T-cell (primary cell): ENCODE measurements at regions not wholly inside any gene's neighbourhood (a gene's known extent, or its start where the extent isn't known, plus 50 kb on each side); places are given as distances from the start of the nearest gene placed in this dataset.

Source experiments
- ATAC-seq, 4 experiments: fragments of 200-7000 bp in 3 of 4; fragments of 150-1000 bp in 1 of 4; cut with Tn5 transposase; replicated peaks in 1 of 4; 1 replicate in 3 of 4; 2 replicates in 1 of 4; pipeline ENCODE4 v1.10.0; 2021; ENCODE audit warnings: moderate library complexity in 3 of 4, mild to moderate bottlenecking in 2 of 4, moderate number of reproducible peaks in 1 of 4
- CTCF ChIA-PET, 2 donors: fragments of 300-600 bp; sonication (Branson Sonifier 250); formaldehyde crosslinking; loops; one replicate each; lab custom pipeline; 2022; ENCODE audit warnings: antibody characterized with exemption in 2 of 2; lab: Charles Lee
- POLR2A ChIA-PET, 2 donors: fragments of 300-600 bp; sonication (Branson Sonifier 250); formaldehyde crosslinking; loops; one replicate each; lab custom pipeline; 2022; ENCODE audit warnings: antibody characterized with exemption in 2 of 2; lab: Charles Lee
- DNase-seq, 35 experiments: peaks; one replicate each; pipeline versions ENCODE4 v3.0.0 to v3.0.0-alpha.2; 2013 to 2023
- H3K27ac ChIP-seq: one replicate; pipeline ENCODE4 v1.5.1; 2013; ENCODE audit warnings: low read length
- H3K27me3 ChIP-seq, 2 experiments: replicated peaks in 1 of 2; 1 replicate in 1 of 2; 2 replicates in 1 of 2; pipeline versions ENCODE4 v1.6.1 to v1.7.0; 2013; ENCODE audit warnings: low read length in 1 of 2, mixed read lengths in 1 of 2; ENCODE audit not compliant: control insufficient read depth in 2 of 2, insufficient read depth in 2 of 2; ENCODE audit errors: extremely low read depth in 1 of 2
- H3K36me3 ChIP-seq, 2 donors: 1 replicate in 1 of 2; 2 replicates in 1 of 2; pipeline versions ENCODE4 v1.6.1 to v1.7.0; 2013; ENCODE audit warnings: low read length in 1 of 2; ENCODE audit not compliant: control insufficient read depth in 2 of 2, insufficient read depth in 1 of 2; ENCODE audit errors: extremely low read depth in 1 of 2
- H3K4me1 ChIP-seq, 2 experiments: 1 replicate in 1 of 2; 2 replicates in 1 of 2; pipeline versions ENCODE4 v1.6.1 to v1.7.0; 2013; ENCODE audit warnings: low read length in 2 of 2, mixed read lengths in 1 of 2; ENCODE audit not compliant: insufficient read depth in 2 of 2, control insufficient read depth in 1 of 2; ENCODE audit errors: extremely low read depth in 1 of 2
- H3K4me3 ChIP-seq, 2 donors: 1 replicate in 1 of 2; 2 replicates in 1 of 2; pipeline versions ENCODE4 v1.5.1 to v1.7.0; 2013; ENCODE audit warnings: mild to moderate bottlenecking in 2 of 2, low read length in 1 of 2, moderate library complexity in 1 of 2; ENCODE audit not compliant: control insufficient read depth in 1 of 2; ENCODE audit errors: extremely low read depth in 1 of 2
- H3K9me3 ChIP-seq: 2 replicates; pipeline ENCODE4 v1.7.0; 2013
- H3K27ac Mint-ChIP-seq, 2 donors: one replicate each; pipeline ENCODE4 v1.8.0; 2020 to 2021; ENCODE audit warnings: mild to moderate bottlenecking in 2 of 2, mixed read lengths in 2 of 2
- H3K27me3 Mint-ChIP-seq, 2 donors: one replicate each; pipeline ENCODE4 v1.8.0; 2021 to 2022; ENCODE audit warnings: mixed read lengths in 2 of 2
- H3K36me3 Mint-ChIP-seq: one replicate; pipeline ENCODE4 v1.8.0; 2021; ENCODE audit warnings: mixed read lengths
- H3K4me1 Mint-ChIP-seq, 3 donors: one replicate each; pipeline ENCODE4 v1.8.0; 2020 to 2022; ENCODE audit warnings: mixed read lengths in 3 of 3, mild to moderate bottlenecking in 1 of 3
- H3K4me3 Mint-ChIP-seq, 3 donors: one replicate each; pipeline ENCODE4 v1.8.0; 2020 to 2022; ENCODE audit warnings: mild to moderate bottlenecking in 3 of 3, mixed read lengths in 3 of 3, moderate library complexity in 3 of 3
- H3K9me3 Mint-ChIP-seq, 3 donors: one replicate each; pipeline ENCODE4 v1.8.0; 2020 to 2022; ENCODE audit warnings: mixed read lengths in 3 of 3
- WGBS: methylation state at CpG from one replicate; pipeline ENCODE4 v1.1.5; 2013; ENCODE audit warnings: missing lambda C conversion rate; ENCODE audit not compliant: insufficient coverage; 5-methylcytosine and 5-hydroxymethylcytosine counted together

DNA sequence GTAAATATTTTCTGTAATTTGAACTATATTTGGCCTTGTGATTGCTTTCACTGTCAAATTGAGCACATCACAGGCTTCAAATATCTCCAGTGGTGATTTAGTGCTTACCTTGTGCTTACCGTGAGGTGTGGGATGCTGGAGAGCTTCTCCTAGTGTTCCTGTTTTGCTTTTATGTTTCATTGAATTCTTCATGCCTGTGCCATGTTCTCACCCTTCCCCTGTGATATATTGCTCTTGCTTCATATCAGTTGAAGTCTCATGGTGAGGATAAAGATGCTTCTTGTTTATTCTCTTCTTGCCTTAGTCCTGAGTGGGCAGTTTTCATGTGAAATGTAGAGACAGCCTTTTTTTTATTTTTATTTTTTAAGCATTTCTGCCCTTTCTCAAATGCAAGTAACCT, 198.0 kb upstream of the PDGFD start:
- ATAC-seq = no peak
- WGBS = no CpG with 5 or more reads among the region's 1 CpG
- CTCF ChIA-PET = no interaction called here

DNA sequence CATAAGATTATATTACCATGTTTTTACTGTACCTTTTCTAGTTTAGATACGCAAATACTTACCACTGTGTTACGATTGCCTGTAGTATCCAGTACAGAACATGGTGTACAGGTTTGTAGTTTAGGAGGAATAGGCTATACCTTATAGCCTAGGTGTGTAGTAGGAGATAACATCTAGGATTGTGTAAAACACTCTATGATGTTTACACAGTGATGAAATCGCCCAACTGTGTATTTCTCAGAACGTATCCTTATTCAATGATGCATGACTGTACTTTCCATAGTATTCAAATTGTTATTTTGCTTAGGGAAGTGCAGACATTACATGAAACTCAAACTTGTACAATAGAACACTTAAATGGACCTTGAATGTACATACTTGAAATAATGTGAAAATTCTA, 188.1 kb upstream of the PDGFD start:
- Mint-ChIP-seq H3K4me1 (no peaks in the 10 kb centered on the region), H3K9me3 (peaks cover 10 to 17% (median 11%) of the 10 kb centered on the region in 3 donors), H3K36me3 (no peaks in the 10 kb centered on the region), H3K27ac (no peak overlapping the region), H3K27me3 (peaks cover 0 to 5% of the 10 kb centered on the region in 2 donors), H3K4me3 (no peak overlapping the region)
- Histone ChIP-seq H3K27ac (no peak overlapping the region), H3K36me3 (no peaks in the 10 kb centered on the region), H3K4me1 (no peaks in the 10 kb centered on the region), H3K27me3 (no peaks in the 10 kb centered on the region), H3K9me3 (no peaks in the 10 kb centered on the region), H3K4me3 (no peak overlapping the region)
- DNase-seq (no peak), ATAC-seq (no peak)
- ChIA-PET POLR2A (no interaction called here), CTCF (no interaction called here)
- no CpG with 5 or more reads among the region's 4 CpGs for WGBS

More for the DNA sequence above, 198.0 kb upstream of the PDGFD start:
- H3K4me1 ChIP-seq = no peaks in the 10 kb centered on the region
- no peak for DNase-seq
- no peak overlapping the region for H3K27ac ChIP-seq
- H3K9me3 ChIP-seq = no peaks in the 10 kb centered on the region
- no peak overlapping the region for H3K27ac Mint-ChIP-seq
- peaks cover 0 to 5% (median 0%) of the 10 kb centered on the region in 3 donors for H3K9me3 Mint-ChIP-seq
- peaks cover 0 to 5% of the 10 kb centered on the region in 2 donors for H3K27me3 Mint-ChIP-seq
- H3K27me3 ChIP-seq = no peaks in the 10 kb centered on the region
- no peaks in the 10 kb centered on the region for H3K4me1 Mint-ChIP-seq
- POLR2A ChIA-PET = no interaction called here
- H3K4me3 Mint-ChIP-seq = no peak overlapping the region
- no peaks in the 10 kb centered on the region for H3K36me3 ChIP-seq
- no peak overlapping the region for H3K4me3 ChIP-seq
- H3K36me3 Mint-ChIP-seq = no peaks in the 10 kb centered on the region

DNA sequence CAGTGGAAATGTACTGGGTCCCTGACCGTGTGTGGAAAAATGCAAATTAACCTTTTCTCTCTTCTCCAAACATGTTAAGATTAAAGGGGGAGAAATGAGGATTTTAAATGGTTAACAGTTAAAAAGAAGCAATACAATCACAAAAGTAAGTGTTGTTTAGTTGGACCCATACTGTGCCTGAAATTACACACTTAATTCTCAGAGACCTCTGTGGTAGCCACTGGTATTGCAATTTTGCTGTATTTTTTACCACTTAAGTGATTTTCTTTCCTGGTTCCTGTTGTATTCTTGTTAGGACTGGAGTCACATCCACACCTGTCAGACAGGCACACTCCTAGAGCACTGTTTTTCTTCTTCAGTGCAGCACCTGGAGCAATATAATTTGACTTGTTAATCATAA, 179.6 kb upstream of the PDGFD start:
- no peak overlapping the region for H3K27ac Mint-ChIP-seq
- CTCF ChIA-PET = no interaction called here
- H3K27me3 Mint-ChIP-seq = peaks cover 0 to 5% of the 10 kb centered on the region in 2 donors
- no peaks in the 10 kb centered on the region for H3K36me3 Mint-ChIP-seq
- no CpG with 5 or more reads among the region's 1 CpG for WGBS
- Histone ChIP-seq H3K9me3 (no peaks in the 10 kb centered on the region), H3K36me3 (no peaks in the 10 kb centered on the region), H3K4me1 (no peaks in the 10 kb centered on the region), H3K27me3 (no peaks in the 10 kb centered on the region), H3K27ac (no peak overlapping the region), H3K4me3 (no peak overlapping the region)
- POLR2A ChIA-PET = no interaction called here
- H3K4me1 Mint-ChIP-seq = no peaks in the 10 kb centered on the region
- DNase-seq = peak in 1 of 35 experiments; percentile 0
- no peak overlapping the region for H3K4me3 Mint-ChIP-seq
- H3K9me3 Mint-ChIP-seq = peaks cover 0 to 2% (median 0%) of the 10 kb centered on the region in 3 donors
- ATAC-seq = no peak

DNA sequence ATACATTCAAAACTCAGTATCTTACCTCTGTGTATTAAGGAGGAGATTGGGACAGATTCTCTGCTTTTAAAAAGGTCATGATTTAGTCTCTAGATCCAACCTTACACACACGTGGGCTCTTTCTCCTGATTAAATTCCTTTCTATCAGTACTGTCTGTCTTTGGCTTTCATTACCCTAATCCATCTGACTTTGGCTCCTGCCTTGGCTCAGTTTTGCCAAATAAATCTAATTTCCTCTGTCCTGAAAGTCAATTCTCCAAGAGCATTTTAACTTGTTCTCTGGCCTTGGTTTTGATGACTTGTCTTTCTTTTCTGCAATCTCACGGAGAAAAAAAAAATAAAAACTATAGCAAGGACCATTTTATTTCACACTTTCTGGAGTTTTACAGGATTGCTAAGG, 176.6 kb upstream of the PDGFD start:
- ChIA-PET POLR2A (no interaction called here), CTCF (no interaction called here)
- no peaks in the 10 kb centered on the region for H3K9me3 ChIP-seq
- H3K27me3 ChIP-seq = no peaks in the 10 kb centered on the region
- no peak overlapping the region for H3K27ac ChIP-seq
- ATAC-seq (no peak), DNase-seq (no peak)
- Mint-ChIP-seq H3K4me3 (no peak overlapping the region), H3K9me3 (peaks cover 0 to 2% (median 0%) of the 10 kb centered on the region in 3 donors), H3K27ac (no peak overlapping the region), H3K36me3 (no peaks in the 10 kb centered on the region), H3K27me3 (no peaks in the 10 kb centered on the region), H3K4me1 (no peaks in the 10 kb centered on the region)
- 43% methylated on average over 1 of the region's 2 CpGs for WGBS
- H3K36me3 ChIP-seq = no peaks in the 10 kb centered on the region
- H3K4me3 ChIP-seq = no peak overlapping the region
- H3K4me1 ChIP-seq = no peaks in the 10 kb centered on the region

DNA sequence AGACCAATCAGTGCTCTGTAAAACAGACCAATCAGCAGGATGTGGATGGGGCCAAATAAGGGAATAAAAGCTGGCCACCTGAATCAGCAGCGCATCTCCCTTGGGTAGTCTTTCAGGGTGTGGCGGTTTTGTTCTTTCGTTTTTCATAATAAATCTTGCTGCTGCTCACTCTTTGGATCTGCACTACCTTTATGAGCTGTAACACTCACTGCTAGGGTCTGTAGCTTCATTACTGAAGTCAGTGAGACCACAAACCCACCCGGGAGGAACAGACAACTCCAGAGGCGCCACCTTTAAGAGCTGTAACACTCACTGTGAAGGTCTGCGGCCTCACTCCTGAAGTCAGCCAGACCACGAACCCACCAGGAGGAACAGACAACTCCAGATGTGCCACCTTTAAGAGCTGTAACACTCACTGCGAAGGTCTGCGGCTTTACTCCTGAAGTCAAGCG, 175.5 kb upstream of the PDGFD start:
- ATAC-seq = no peak
- H3K36me3 ChIP-seq = no peaks in the 10 kb centered on the region
- 70% methylated on average over 8 of the region's 10 CpGs for WGBS
- H3K27me3 ChIP-seq = no peaks in the 10 kb centered on the region
- no peak overlapping the region for H3K27ac Mint-ChIP-seq
- ChIA-PET CTCF (no interaction called here), POLR2A (no interaction called here)
- no peak for DNase-seq
- no peak overlapping the region for H3K4me3 ChIP-seq
- no peaks in the 10 kb centered on the region for H3K4me1 Mint-ChIP-seq
- H3K9me3 ChIP-seq = no peaks in the 10 kb centered on the region
- H3K27me3 Mint-ChIP-seq = no peaks in the 10 kb centered on the region
- no peak overlapping the region for H3K27ac ChIP-seq
- peak overlapping the region in 1 of 3 donors; percentile 7 for H3K4me3 Mint-ChIP-seq
- no peaks in the 10 kb centered on the region for H3K4me1 ChIP-seq
- no peaks in the 10 kb centered on the region for H3K36me3 Mint-ChIP-seq
- H3K9me3 Mint-ChIP-seq = peaks cover 0 to 2% (median 0%) of the 10 kb centered on the region in 3 donors

DNA sequence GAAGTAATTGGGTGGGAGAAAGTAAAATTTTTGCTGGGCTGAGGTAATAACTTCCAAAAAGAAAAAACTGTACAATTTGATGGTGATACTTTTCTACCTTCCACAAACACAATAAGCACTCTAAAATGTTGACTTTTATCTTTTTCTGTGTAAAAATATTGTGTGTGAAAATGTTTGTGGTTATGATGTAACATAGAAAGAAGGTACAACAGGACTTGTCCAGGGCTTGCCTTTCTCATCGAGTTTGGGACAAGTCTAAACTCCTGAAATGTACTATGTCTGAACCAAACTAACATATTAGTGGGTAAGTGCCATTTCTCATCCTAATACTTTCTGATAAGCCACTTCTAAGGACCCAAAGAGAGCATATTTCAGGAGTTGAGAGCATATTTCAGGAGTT, 174.2 kb upstream of the PDGFD start:
- Mint-ChIP-seq H3K27me3 (no peaks in the 10 kb centered on the region), H3K36me3 (no peaks in the 10 kb centered on the region), H3K27ac (no peak overlapping the region), H3K9me3 (peaks cover 0 to 2% (median 0%) of the 10 kb centered on the region in 3 donors), H3K4me3 (no peak overlapping the region), H3K4me1 (no peaks in the 10 kb centered on the region)
- WGBS = no CpG with 5 or more reads among the region's 1 CpG
- Histone ChIP-seq H3K4me1 (no peaks in the 10 kb centered on the region), H3K9me3 (no peaks in the 10 kb centered on the region), H3K27ac (no peak overlapping the region), H3K36me3 (no peaks in the 10 kb centered on the region), H3K4me3 (no peak overlapping the region), H3K27me3 (no peaks in the 10 kb centered on the region)
- CTCF ChIA-PET = no interaction called here
- DNase-seq (no peak), ATAC-seq (no peak)
- POLR2A ChIA-PET = no interaction called here

DNA sequence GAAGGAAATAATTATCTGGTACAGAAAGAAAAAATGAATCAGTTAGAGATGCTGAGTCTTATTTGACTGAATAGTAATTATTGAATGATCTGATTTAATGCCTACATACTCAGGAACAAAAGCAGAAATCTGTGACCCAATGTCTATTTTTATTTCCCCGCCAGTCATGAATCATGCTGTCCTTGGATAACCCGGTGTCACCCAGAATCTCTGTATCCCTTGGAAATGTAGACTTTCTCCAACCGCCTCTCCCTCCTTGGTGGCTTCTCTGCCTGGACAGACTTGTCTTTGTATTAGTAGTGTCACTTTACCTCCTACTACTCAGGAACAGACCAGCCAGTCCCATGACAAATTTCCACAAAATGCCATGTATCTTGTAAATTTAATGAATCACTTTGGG, 173.3 kb upstream of the PDGFD start:
- Histone ChIP-seq H3K36me3 (no peaks in the 10 kb centered on the region), H3K27ac (no peak overlapping the region), H3K9me3 (no peaks in the 10 kb centered on the region), H3K27me3 (no peaks in the 10 kb centered on the region), H3K4me3 (no peak overlapping the region), H3K4me1 (no peaks in the 10 kb centered on the region)
- ChIA-PET CTCF (no interaction called here), POLR2A (no interaction called here)
- Mint-ChIP-seq H3K9me3 (peaks cover 0 to 2% (median 0%) of the 10 kb centered on the region in 3 donors), H3K36me3 (no peaks in the 10 kb centered on the region), H3K4me1 (no peaks in the 10 kb centered on the region), H3K27me3 (no peaks in the 10 kb centered on the region), H3K27ac (no peak overlapping the region), H3K4me3 (no peak overlapping the region)
- no peak for DNase-seq
- 100% methylated on average over 1 of the region's 3 CpGs for WGBS
- no peak for ATAC-seq
